ENCODE measurements at regions not wholly inside any gene's neighbourhood (a gene's known extent, or its start where the extent isn't known, plus 50 kb on each side); places are given as distances from the start of the nearest gene placed in this dataset.
A peak's percentile ranks its signal among the peaks of the same experiment; 100 is the strongest.

GRCh38 chr2:64848363-64848762 lies 140.8 kb upstream of the SLC1A4 start:
- in situ Hi-C loops (cut with MboI; ENCODE audit: low sequenced_read_pairs) = no loop called here
- POLR2A ChIA-PET (ENCODE audit: unreplicated experiment) = no interaction called here
- no peak overlapping the region for H3K23ac ChIP-seq (ENCODE audit: low read depth, low read length)
- no peaks in the 10 kb centered on the region; the same call in 1 of the 2 replicates for H3K4me1 ChIP-seq (ENCODE audit: control insufficient read depth, insufficient read depth, low read length)
- H2BK20ac ChIP-seq (ENCODE audit: low read depth, low read length) = no peak overlapping the region
- H3K4me2 ChIP-seq (ENCODE audit: low read depth, low read length) = no peak overlapping the region
- no TSS peak for BruUV-seq (replicated peaks)
- H3K79me1 ChIP-seq (ENCODE audit: low read depth in 1 of 2, low read length in 2 of 2) = no peaks in the 10 kb centered on the region
- dilution Hi-C loops (cut with HindIII; ENCODE audit: low sequenced_read_pairs, unreplicated experiment) = no loop called here
- no peak overlapping the region for H3K18ac ChIP-seq (ENCODE audit: low read depth, low read length)
- no peaks in the 10 kb centered on the region for H3K36me3 ChIP-seq (ENCODE audit: control insufficient read depth, insufficient read depth, low read length)
- no peak overlapping the region for H2AK9ac ChIP-seq (replicated peaks; ENCODE audit: low read depth, low read length, poor library complexity)
- no peak overlapping the region for H3K4me3 ChIP-seq (ENCODE audit: insufficient read depth, low read depth, low read length)
- no peak overlapping the region for H2BK5ac ChIP-seq (ENCODE audit: low read depth, low read length, poor library complexity, severe bottlenecking)
- H3K27ac ChIP-seq (ENCODE audit: insufficient read depth, low read length) = no peak overlapping the region
- no peak overlapping the region for H3K9ac ChIP-seq (ENCODE audit: low read depth, low read length)
- H2BK15ac ChIP-seq (ENCODE audit: low read depth, low read length) = no peak overlapping the region
- H2AFZ ChIP-seq (replicated peaks; ENCODE audit: low read length, poor library complexity) = peak overlapping the region; percentile 38
- no peak overlapping the region for H3K14ac ChIP-seq (replicated peaks; ENCODE audit: low read depth, low read length)
- H3K9me3 ChIP-seq (ENCODE audit: control insufficient read depth, insufficient read depth, low read length) = no peaks in the 10 kb centered on the region
- H3K27me3 ChIP-seq (ENCODE audit: control insufficient read depth, insufficient read depth, low read length) = peaks cover 8% of the 10 kb centered on the region
- H4K5ac ChIP-seq (ENCODE audit: low read depth, low read length) = no peak overlapping the region
- H4K8ac ChIP-seq (ENCODE audit: low read depth in 2 of 2, low read length in 2 of 2) = no peak overlapping the region
- H3K4ac ChIP-seq (ENCODE audit: low read depth, low read length) = no peak overlapping the region
- H2AK5ac ChIP-seq (ENCODE audit: low read depth, low read length) = 0 out of 2 replicates have a peak overlapping the region, but pooled peaks have one; percentile 9
- no peak overlapping the region for H2BK120ac ChIP-seq (ENCODE audit: low read depth, low read length)
- CTCF ChIA-PET = interaction anchor here (0.6 to 1.4 kb wide), 3 partner anchors 9 to 98 kb away, joined by 3 to 5 read pairs (median 3); no protein-coding TSS in a partner anchor
- TF ChIP-seq SMC3 (IDR thresholded peaks at IDR 0.05; ENCODE audit: low read depth, low read length) (no peak), FOS (IDR thresholded peaks at IDR 0.05; ENCODE audit: low read depth, low read length) (no peak), RFX5 (IDR thresholded peaks at IDR 0.05; ENCODE audit: low read depth, low read length) (no peak), CTCF (conservative IDR thresholded peaks at IDR 0.05; ENCODE audit: low read depth, low read length) (no peak), MAFK (IDR thresholded peaks at IDR 0.05; ENCODE audit: low read depth, low read length) (no peak), BHLHE40 (IDR thresholded peaks at IDR 0.05; ENCODE audit: low read depth, low read length) (no peak), CEBPB (IDR thresholded peaks at IDR 0.05; ENCODE audit: low read depth, low read length) (no peak)
- no peaks in the 10 kb centered on the region for H4K20me1 ChIP-seq (ENCODE audit: insufficient read depth, low read length)
- 96% methylated on average over 4 of the region's 5 CpGs; no CpG with 5 or more reads in 1 of the 2 experiments for WGBS, 2 experiments (ENCODE audit: extremely low coverage in 2 of 2, insufficient read length in 1 of 2)
- no peak overlapping the region for H3K56ac ChIP-seq (ENCODE audit: extremely low read depth, insufficient read depth, low read length)
- 0 out of 2 replicates have a peak, but pooled peaks cover 7% of the 10 kb centered on the region for H3K9me1 ChIP-seq (ENCODE audit: insufficient read depth, low read length)
- intact Hi-C loops (cut with micrococcal nuclease) = no loop called here
- no peak overlapping the region for H4K91ac ChIP-seq (ENCODE audit: insufficient read depth, low read depth, low read length)
- DNase-seq (no peak), ATAC-seq (ENCODE audit: low read depth) (no peak)

All from IMR-90 (cell line).